GM23248 (cell line): ENCODE measurements at regions not wholly inside any gene's neighbourhood (a gene's known extent, or its start where the extent isn't known, plus 50 kb on each side); places are given as distances from the start of the nearest gene placed in this dataset.

Source experiments
- DNase-seq: peaks from one replicate; pipeline ENCODE4 v3.0.0-alpha.2; 2015
- H2AFZ ChIP-seq: fragments of 200-600 bp; sonication (generic); 2 replicates; pipeline ENCODE4 v1.6.1; 2016; ENCODE audit warnings: antibody characterized with exemption
- H3F3A ChIP-seq: fragments of 200-600 bp; sonication (generic); 2 replicates; pipeline ENCODE4 v1.6.1; 2016; ENCODE audit warnings: mild to moderate bottlenecking, antibody characterized with exemption, mixed run types; ENCODE audit not compliant: insufficient read depth
- H3K27ac ChIP-seq: fragments of 200-600 bp; sonication (generic); 2 replicates; pipeline ENCODE4 v1.5.1; 2016; ENCODE audit warnings: mild to moderate bottlenecking
- H3K27me3 ChIP-seq: fragments of 200-600 bp; sonication (generic); replicated peaks from 2 replicates; pipeline ENCODE4 v1.6.1; 2016; ENCODE audit warnings: mild to moderate bottlenecking; ENCODE audit not compliant: insufficient read depth
- H3K36me3 ChIP-seq: fragments of 200-600 bp; sonication (generic); 2 replicates; pipeline ENCODE4 v1.6.1; 2016; ENCODE audit warnings: low read depth, mild to moderate bottlenecking
- H3K4me1 ChIP-seq: fragments of 200-600 bp; sonication (generic); 2 replicates; pipeline ENCODE4 v1.6.1; 2016; ENCODE audit warnings: mild to moderate bottlenecking; ENCODE audit not compliant: insufficient read depth
- H3K4me2 ChIP-seq: fragments of 200-600 bp; sonication (generic); one replicate; pipeline ENCODE4 v1.6.1; 2016; ENCODE audit warnings: mild to moderate bottlenecking; ENCODE audit not compliant: unreplicated experiment
- H3K4me3 ChIP-seq: fragments of 200-600 bp; sonication (generic); 2 replicates; pipeline ENCODE4 v1.5.1; 2016; ENCODE audit warnings: mild to moderate bottlenecking
- H3K79me2 ChIP-seq: fragments of 200-600 bp; sonication (generic); 2 replicates; pipeline ENCODE4 v1.6.1; 2016; ENCODE audit warnings: mild to moderate bottlenecking; ENCODE audit not compliant: insufficient read depth
- H3K9ac ChIP-seq: fragments of 200-600 bp; sonication (generic); 2 replicates; pipeline ENCODE4 v1.6.1; 2016; ENCODE audit warnings: mild to moderate bottlenecking
- H3K9me2 ChIP-seq: fragments of 200-600 bp; sonication (generic); 2 replicates; pipeline ENCODE4 v1.6.1; 2016; ENCODE audit warnings: mixed run types, mild to moderate bottlenecking, moderate library complexity; ENCODE audit not compliant: insufficient read depth
- H3K9me3 ChIP-seq: fragments of 200-600 bp; sonication (generic); one replicate; pipeline ENCODE4 v1.6.1; 2017; ENCODE audit warnings: low read depth
- H4K20me1 ChIP-seq: fragments of 200-600 bp; sonication (generic); 2 replicates; pipeline ENCODE4 v1.6.0; 2016; ENCODE audit not compliant: insufficient read depth
- EZH2 ChIP-seq: fragments of 200-600 bp; sonication (generic); IDR thresholded peaks from 2 replicates; pipeline ENCODE4 v1.6.1; 2018; ENCODE audit warnings: antibody characterized with exemption, mild to moderate bottlenecking; ENCODE audit not compliant: insufficient read depth, poor library complexity, severe bottlenecking
- EZH2phosphoT487 ChIP-seq: fragments of 200-600 bp; sonication (generic); IDR thresholded peaks from 2 replicates; pipeline ENCODE4 v1.6.1; 2018; ENCODE audit warnings: antibody characterized with exemption, moderate library complexity, mild to moderate bottlenecking, low read depth; ENCODE audit not compliant: insufficient read depth
- WGBS, 2 experiments: methylation state at CpG; one replicate each; pipeline ENCODE4 v1.1.6; 2015 to 2017; ENCODE audit warnings: low lambda C conversion rate in 2 of 2, low coverage in 1 of 2; ENCODE audit errors: missing lambda C conversion rate in 2 of 2; 5-methylcytosine and 5-hydroxymethylcytosine counted together
- in situ Hi-C: fragments of 300-500 bp; cut with MboI; formaldehyde crosslinking; loops from 2 replicates; pipeline ENCODE4 v1.15.0; 2020

DNA sequence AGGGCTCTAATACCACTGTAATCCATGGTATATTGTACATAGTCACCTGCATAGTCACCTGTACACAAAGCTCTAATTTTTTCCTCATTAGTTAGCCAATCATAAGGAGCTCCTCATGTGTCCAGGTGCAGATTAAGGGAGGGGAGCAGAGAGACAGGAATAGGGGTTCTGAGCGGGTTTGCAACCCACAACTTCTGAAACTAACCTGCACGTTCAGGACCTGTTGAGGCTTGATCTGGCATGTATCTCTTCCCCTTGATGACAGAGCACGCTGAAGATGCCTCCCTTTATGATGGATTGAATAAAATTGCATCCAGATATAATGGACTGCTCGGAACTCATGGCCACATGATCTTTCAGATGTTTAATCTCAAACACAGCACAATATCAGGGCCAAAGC lies 144.0 kb upstream of the PRNP start:
- in situ Hi-C loops: no loop called here
- no peaks in the 10 kb centered on the region for H3K9me3 ChIP-seq
- no peak overlapping the region for H3K4me2 ChIP-seq
- 69 to 73% methylated on average over 4 of the region's 4 CpGs for WGBS, 2 experiments
- H3K27ac ChIP-seq: no peak overlapping the region
- H3K36me3 ChIP-seq: no peaks in the 10 kb centered on the region
- peaks cover 24% of the 10 kb centered on the region for H3K4me1 ChIP-seq
- no peaks in the 10 kb centered on the region for H3K9me2 ChIP-seq
- TF ChIP-seq EZH2 (no peak), EZH2phosphoT487 (no peak)
- no peaks in the 10 kb centered on the region for H4K20me1 ChIP-seq
- peaks cover 23% of the 10 kb centered on the region; the same call in 1 of the 2 replicates for H3F3A ChIP-seq
- no peak overlapping the region for H3K9ac ChIP-seq
- H2AFZ ChIP-seq: no peak overlapping the region
- DNase-seq: no peak
- no peaks in the 10 kb centered on the region for H3K27me3 ChIP-seq
- no peak overlapping the region for H3K4me3 ChIP-seq
- H3K79me2 ChIP-seq: no peaks in the 10 kb centered on the region

DNA sequence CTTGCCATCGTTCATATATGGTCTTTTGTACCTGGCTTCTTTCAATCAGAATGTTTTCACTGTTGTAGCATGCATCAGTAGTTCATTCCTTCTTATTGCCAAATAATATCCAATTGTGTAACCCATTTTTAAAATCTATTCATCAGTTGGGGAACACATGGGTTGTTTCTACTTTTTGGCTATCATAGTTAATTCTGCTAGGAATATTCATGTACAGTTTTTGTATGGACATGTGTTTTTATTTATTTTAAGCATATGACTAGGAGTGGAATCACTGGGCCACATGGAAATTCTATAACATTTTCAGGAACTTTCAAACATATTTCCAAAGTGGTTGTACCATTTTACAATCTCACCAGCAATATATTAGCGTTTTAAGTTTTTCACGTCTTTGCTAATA lies 151.9 kb upstream of the PRNP start:
- in situ Hi-C loops: no loop called here
- 82 to 84% methylated on average over 3 of the region's 3 CpGs for WGBS, 2 experiments
- DNase-seq: no peak

DNA sequence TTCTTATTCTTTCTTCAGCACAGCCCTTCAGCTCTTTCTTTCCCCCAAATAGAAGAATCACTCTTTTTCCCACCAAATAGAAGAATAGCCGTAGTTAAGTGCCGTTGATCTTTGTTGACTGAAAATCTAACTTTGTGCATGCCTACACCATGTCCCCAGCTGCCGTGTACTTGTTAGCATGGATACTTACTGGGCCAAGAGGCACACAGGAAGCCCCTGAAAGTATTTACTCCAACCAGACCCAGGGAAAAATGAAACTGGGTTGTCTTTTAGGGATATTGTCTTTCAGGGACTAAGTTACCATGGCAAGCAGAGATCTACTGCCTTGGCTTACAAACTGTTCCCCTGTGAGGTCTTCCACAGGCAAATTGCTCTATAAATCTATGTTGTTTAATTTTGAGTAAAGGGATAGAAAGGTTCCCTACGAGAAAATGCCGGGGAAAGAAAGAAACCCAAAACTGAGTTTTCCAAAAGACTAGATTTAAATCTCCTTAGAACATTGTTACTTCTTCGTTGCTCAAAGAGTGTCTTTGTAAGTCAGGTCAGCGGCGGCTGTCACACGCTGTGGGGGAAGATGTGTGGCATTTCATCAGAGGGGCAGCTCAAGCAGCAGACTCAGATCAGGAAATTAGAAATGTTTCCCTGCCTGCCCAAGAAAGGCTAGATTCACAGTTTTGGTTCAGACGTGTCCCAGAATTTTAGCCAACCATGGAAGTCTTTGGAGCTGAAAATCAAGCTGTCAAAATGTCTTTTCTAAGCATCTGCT lies 152.7 kb upstream of the PRNP start:
- Histone ChIP-seq H3K4me3 (no peak overlapping the region), H4K20me1 (no peaks in the 10 kb centered on the region), H3K9me2 (no peaks in the 10 kb centered on the region), H3K36me3 (no peaks in the 10 kb centered on the region), H3K27me3 (no peaks in the 10 kb centered on the region), H3K9me3 (no peaks in the 10 kb centered on the region), H3F3A (no peaks in the 10 kb centered on the region), H3K79me2 (no peaks in the 10 kb centered on the region), H3K9ac (no peak overlapping the region), H3K4me1 (no peaks in the 10 kb centered on the region), H3K4me2 (no peak overlapping the region), H3K27ac (no peak overlapping the region), H2AFZ (no peak overlapping the region)
- in situ Hi-C loops: no loop called here
- TF ChIP-seq EZH2phosphoT487: no peak
- TF ChIP-seq EZH2: no peak
- DNase-seq: no peak
- 76 to 79% methylated on average over 10 of the region's 10 CpGs for WGBS, 2 experiments

More for the DNA sequence above, 151.9 kb upstream of the PRNP start:
- no peak overlapping the region for H3K4me2 ChIP-seq
- H3K9me2 ChIP-seq: no peaks in the 10 kb centered on the region
- no peak overlapping the region for H3K27ac ChIP-seq
- no peaks in the 10 kb centered on the region for H3F3A ChIP-seq
- H3K9ac ChIP-seq: no peak overlapping the region
- no peaks in the 10 kb centered on the region for H4K20me1 ChIP-seq
- H3K79me2 ChIP-seq: no peaks in the 10 kb centered on the region
- no peak overlapping the region for H3K4me3 ChIP-seq
- H3K4me1 ChIP-seq: no peaks in the 10 kb centered on the region
- no peaks in the 10 kb centered on the region for H3K9me3 ChIP-seq
- H3K36me3 ChIP-seq: no peaks in the 10 kb centered on the region
- no peaks in the 10 kb centered on the region for H3K27me3 ChIP-seq
- no peak overlapping the region for H2AFZ ChIP-seq
- TF ChIP-seq EZH2phosphoT487: no peak
- no peak for TF ChIP-seq EZH2

DNA sequence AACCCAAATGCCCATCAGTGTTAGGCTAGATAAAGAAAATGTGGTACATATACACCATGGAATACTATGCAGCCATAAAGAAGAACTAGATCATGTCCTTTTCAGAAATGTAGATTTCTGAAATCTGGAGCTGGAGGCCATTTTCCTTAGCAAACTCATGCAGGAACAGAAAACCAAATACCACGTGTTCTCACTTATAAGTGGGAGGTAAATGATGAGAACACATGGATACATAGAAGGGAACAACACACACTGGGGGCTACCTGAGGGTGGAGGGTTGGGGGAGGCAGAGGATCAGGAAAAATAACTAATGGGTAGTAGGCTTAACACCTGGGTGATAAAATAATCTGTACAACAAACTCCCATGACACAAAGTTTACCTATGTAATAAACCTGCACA lies 153.5 kb upstream of the PRNP start:
- Histone ChIP-seq H3K27ac (no peak overlapping the region), H3K27me3 (no peaks in the 10 kb centered on the region), H3K4me1 (no peaks in the 10 kb centered on the region), H3F3A (no peaks in the 10 kb centered on the region), H3K79me2 (no peaks in the 10 kb centered on the region), H3K36me3 (no peaks in the 10 kb centered on the region), H3K4me3 (no peak overlapping the region), H3K9me2 (no peaks in the 10 kb centered on the region), H4K20me1 (no peaks in the 10 kb centered on the region), H3K4me2 (no peak overlapping the region), H3K9me3 (no peaks in the 10 kb centered on the region), H2AFZ (no peak overlapping the region), H3K9ac (no peak overlapping the region)
- WGBS, 2 experiments: 79 to 81% methylated on average over 1 of the region's 1 CpG
- TF ChIP-seq EZH2 (no peak), EZH2phosphoT487 (no peak)
- in situ Hi-C loops: no loop called here
- no peak for DNase-seq
